Transverse colon (tissue), 3 donors: ENCODE measurements at regions not wholly inside any gene's neighbourhood (a gene's known extent, or its start where the extent isn't known, plus 50 kb on each side); places are given as distances from the start of the nearest gene placed in this dataset.

Experiments used
- POLR2A ChIP-seq: fragments of 450-650 bp; IDR thresholded peaks from one replicate; pipeline ENCODE4 v1.6.1; 2016; ENCODE audit warnings: antibody characterized with exemption, mild to moderate bottlenecking, moderate library complexity
- TF ChIP-seq, protein P1 (sequence below), 5 experiments: fragments of 200-600 bp in 3 of 5; fragments of 450-650 bp in 2 of 5; sonication (generic) in 3 of 5; IDR thresholded peaks; 1 replicate in 2 of 5; 2 replicates in 3 of 5; pipeline ENCODE4 v1.5.1; 2016 to 2017; ENCODE audit warnings: antibody characterized with exemption in 5 of 5, inconsistent platforms in 3 of 5, mild to moderate bottlenecking in 2 of 5, moderate library complexity in 1 of 5

GRCh38 chr6:62803094-62803493 lies 408.2 kb upstream of the FKBP1C start:
- TF ChIP-seq, protein P1, sequence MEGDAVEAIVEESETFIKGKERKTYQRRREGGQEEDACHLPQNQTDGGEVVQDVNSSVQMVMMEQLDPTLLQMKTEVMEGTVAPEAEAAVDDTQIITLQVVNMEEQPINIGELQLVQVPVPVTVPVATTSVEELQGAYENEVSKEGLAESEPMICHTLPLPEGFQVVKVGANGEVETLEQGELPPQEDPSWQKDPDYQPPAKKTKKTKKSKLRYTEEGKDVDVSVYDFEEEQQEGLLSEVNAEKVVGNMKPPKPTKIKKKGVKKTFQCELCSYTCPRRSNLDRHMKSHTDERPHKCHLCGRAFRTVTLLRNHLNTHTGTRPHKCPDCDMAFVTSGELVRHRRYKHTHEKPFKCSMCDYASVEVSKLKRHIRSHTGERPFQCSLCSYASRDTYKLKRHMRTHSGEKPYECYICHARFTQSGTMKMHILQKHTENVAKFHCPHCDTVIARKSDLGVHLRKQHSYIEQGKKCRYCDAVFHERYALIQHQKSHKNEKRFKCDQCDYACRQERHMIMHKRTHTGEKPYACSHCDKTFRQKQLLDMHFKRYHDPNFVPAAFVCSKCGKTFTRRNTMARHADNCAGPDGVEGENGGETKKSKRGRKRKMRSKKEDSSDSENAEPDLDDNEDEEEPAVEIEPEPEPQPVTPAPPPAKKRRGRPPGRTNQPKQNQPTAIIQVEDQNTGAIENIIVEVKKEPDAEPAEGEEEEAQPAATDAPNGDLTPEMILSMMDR (IDR thresholded peaks at IDR 0.05) = no peak
- TF ChIP-seq POLR2A = no peak
